NK-92 (cell line): ENCODE measurements at regions not wholly inside any gene's neighbourhood (a gene's known extent, or its start where the extent isn't known, plus 50 kb on each side); places are given as distances from the start of the nearest gene placed in this dataset.

ENCODE experiments used
- DNase-seq: peaks from one replicate; lab custom pipeline; 2025; ENCODE audit not compliant: unreplicated experiment; lab: John Stamatoyannopoulos, UW

DNA sequence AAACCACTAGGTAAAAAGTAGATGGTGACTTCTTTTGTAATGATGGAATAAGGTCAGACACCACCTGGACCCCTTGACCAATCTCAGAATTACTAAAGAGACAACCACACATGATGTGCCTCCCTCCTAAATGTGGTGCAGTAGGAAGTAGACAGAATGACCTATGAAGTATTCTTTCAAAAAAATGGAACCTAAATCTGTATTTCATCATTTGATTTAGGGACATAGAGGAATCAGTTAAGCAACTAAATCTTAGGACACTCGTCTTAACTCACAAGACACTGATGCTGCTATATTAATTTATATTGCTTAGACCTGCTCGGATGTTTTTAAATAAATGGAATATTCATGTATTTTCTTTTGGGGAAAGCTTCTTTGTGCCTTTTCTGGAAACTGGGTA lies 80.9 kb upstream of the IRF2BP2 start:
- DNase-seq: no peak

DNA sequence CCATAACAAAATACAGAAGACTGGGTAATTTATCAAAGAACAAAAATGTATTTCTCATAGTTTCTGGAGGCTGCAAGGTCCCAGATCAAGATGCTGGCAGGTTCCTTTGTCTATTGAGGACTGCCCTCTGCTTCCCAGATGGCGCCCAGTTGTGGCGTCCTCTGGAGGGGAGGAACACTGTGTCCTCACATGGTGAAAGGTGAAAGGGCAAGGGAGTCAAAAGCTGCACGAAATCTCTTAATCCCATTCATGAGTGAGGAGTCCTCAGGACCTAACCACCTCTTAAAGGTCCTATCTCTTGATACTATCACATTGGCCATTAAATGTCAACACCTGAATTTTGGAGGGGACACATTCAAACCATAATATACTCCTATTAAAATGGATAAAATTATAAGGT lies 79.3 kb upstream of the IRF2BP2 start:
- no peak for DNase-seq

DNA sequence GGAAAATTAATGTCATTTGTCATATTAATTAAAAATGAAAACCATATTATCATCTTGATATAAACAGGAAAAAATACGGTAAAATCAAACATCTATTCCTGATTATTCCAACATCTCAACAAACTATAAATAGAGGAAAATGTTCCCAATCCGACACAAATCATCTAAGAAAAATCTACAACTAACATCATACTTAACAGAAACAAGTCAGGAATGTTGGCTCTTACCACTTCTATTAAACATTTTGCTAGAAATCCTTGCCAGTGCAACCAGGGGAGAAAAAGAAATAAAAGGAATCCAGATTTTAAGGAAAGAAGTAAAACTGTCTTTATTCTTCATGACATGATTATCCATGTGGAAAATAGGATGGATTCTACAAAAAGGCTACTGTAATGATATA lies 77.0 kb upstream of the IRF2BP2 start:
- no peak for DNase-seq

DNA sequence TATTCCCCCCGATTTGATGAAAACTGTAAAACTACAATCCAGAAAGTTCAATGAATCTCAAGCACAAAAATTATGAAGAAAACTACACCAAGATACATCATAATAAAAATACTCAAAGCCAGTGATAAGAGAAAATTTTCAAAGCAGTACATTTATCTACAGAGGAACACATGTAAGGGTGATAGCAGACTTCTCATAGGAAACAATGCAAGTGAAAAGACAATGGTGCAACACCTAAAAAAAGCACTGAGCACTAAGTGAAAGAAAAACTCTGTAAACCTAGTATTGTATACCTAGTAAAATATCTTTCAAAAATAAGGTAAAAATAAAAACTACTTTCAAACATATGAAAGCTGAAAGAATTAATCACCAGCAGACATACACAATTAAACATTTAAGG lies 76.1 kb upstream of the IRF2BP2 start:
- no peak for DNase-seq

DNA sequence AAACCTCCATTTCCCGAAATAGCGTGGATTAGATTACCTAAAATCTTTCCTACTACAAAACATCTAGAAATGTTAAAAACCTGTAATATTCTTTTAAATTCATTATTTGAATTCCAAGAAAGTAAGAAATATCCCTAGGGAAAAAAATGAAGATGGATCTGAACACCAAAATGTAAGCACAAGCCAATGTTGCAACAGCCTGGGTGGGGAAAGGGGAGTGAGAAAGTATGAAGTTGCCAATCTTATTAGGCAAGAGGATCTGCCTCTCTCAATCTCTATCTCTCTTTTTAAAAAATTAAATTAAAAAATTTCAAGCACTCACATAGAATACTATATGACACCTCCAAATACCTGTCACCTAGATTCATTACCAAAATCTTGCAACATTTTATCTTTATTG lies 74.9 kb upstream of the IRF2BP2 start:
- no peak for DNase-seq

DNA sequence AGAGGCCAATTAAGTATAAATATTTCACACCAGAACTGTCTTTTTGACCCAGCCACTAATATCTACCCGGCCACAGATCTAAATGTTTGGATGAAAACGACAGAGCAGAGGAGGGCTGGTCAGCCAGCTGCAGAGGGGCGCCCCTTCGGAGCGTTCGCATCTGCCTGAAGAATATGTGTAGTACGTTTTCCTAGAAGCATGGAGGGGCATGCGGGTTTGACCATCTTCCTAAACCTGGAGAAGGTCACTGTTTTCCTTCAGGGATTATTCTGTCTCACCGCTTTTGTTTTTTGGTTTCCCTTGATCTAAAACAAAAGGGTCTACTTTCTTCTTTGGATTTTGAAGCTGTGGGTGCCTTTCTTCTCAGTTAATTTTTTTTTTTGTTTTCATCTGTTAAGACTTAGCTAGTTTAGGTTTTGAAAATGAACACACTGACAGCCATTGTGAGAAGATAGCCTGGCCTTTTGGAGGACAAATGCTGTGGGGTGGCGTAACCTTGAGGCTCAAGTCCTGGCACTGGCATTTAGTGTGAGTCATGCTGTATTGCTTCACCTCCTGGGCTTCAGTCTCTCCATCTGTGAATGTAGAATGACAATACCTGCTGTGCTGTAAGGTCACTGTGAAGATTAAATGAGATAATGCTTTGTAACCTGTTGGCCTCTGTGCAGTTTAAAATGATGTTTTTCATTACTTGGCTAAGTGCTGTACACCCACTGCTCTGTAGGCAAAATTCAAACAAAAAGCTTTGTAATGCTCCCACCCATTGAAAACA lies 74.1 kb upstream of the IRF2BP2 start:
- no peak for DNase-seq

DNA sequence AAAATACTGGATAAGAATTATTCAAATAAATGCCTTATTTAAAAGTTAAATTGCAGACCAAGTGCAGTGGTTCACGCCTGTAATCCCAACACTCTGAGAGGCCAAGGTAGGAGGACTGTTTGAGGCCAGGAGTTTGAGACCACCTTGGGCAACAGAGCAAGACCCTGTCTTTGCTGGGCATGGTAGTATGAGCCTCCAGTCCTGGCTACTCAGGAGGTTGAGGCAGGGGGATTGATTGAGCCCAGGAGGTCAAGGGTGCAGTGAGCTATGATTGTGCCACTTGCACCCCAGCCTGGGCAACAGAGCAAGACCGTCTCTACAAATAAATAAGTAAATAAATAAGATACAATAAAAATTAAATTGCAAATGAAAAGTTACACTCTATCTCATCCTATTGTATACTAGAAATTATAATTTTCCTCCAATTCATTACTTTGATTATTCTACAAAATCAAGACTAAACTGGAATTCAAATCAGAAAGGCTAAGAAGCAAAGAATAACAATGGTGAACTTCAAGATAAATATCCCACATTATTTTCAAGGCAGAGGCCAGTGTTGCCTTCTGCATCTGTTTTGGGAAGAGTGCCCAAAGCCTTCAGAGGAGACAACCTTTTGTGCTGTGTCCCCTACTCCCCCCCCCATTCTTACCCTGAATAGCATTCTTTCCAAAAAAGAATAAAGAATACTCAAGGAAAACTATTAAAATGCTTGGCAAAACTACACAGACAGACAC lies 73.3 kb upstream of the IRF2BP2 start:
- DNase-seq: no peak

DNA sequence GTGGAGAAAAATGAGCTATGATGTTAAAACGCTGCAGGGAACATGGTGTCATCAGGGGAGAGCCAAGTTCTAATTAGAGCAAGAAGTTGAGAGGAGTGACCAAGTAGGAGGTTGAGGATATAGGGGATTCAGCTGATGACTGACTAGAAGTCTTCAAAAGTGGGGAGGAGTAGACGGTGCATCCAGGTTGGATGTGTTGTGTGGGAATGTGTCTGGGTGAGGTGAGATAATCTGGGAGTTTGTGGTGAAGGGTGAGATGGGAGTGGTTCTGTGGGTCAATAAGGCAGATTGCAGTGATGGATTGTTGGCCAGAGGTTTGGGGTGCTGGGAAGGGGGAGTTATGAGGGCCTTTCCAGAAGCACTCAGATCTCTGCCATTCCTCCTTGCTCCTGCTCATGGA lies 72.0 kb upstream of the IRF2BP2 start:
- DNase-seq: no peak

DNA sequence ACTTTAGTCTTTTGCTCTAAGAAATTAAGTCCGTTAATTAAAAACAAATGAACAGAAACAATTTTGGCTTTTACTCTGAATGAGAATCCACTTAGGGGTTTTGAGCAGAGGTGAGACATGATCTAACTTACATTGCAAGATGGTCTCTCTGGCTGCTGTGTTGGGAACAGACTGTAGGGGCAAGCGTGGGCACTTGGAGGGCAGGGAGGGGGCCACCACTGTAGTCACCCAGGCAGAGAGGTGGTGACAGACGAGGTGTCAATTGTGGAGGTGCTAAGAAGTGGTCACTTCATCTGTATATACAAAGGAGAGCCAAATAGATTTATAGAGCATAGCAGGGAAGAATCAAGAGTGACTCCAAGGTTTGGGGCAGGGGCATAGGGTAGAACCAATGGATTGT lies 71.1 kb upstream of the IRF2BP2 start:
- DNase-seq: no peak

DNA sequence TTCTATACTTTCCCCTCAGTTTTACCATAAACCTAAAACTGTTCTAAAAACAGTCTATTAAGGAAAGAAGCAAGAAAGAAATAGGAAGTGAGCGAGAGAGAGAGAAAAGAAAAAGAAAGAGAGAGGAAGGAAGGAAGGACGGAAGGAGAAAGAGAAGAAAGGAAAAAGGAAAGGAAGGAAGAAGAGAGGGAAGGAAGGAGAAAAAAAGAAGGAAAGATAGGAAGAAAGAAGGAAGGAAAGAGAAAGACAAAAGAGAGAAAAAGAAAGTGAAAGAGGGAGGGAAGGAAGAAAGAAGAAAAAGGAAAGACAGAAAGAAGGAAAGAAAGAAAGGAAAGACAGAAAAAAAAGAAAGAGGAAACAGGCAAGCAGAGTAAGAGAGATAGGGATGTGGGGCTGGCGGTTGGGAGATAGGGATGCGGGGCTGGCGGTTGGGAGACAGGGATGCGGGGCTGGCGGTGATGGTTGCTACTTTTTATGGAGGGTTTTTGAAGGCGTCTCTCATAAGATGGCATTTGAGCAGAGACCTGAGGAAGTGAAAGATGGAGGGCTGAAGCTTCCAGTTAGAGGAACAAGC lies 70.4 kb upstream of the IRF2BP2 start:
- DNase-seq: no peak

DNA sequence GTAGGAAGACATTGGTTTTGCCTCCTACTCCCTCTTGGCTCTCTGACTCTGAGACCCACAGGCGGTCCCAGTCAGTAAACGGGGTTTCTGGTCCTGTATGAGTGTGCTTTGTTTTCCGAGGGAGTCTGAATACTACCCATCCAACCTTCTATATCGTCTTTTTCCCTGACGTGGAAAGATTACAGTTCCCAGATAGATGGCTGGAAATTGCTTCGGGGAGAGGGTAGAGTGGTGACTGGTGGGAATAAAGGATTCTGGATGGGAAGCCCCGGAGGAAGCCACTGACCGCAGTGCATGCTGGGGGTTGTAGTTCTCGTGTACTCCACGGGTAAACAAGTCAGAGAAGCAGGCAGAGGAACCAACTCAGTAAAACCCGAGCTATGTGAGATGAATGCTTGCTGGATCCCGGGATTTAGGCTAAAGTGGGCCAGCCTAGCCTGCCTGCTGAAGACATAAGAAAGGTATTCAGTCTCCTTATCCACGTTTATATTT lies 66.2 kb upstream of the IRF2BP2 start:
- DNase-seq: no peak

DNA sequence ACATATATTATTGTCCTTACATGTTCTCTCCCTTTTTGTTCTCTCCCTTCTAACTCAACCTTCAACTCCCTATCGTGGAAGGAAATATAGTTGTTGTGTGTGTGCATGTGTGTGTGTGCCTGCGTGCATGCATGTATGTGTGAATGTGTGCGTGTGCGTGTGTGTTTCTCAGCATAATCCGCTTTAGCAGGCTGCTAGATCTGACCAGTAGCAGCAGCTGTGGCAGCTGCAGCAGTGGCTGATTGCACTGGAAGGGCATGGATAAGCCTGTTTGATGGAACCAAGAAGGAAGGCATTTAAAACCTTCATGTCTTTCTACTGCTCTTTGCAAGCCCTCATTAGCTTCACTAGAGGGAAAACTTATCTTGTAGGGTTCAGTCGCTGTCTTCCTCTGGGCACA lies 65.6 kb upstream of the IRF2BP2 start:
- no peak for DNase-seq

DNA sequence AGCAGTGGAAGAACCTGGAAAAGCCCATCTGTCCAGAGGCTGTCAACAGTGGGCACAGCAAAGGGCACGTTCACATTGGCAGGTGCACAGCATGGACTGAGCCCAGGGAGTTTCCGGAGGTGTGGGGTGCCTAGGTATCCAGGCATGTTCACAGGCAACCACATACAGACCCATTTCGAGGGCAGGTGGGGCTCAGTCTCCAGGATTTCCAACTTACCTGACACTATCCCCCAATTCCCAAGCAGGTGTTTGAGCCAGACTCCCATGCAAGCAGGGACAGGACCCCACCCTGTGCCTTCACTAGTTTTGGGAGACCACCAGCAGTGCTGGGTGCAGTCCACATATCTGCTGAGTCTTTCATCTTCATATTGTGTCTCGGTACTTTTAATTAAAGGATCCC lies 65.0 kb upstream of the IRF2BP2 start:
- DNase-seq: no peak

DNA sequence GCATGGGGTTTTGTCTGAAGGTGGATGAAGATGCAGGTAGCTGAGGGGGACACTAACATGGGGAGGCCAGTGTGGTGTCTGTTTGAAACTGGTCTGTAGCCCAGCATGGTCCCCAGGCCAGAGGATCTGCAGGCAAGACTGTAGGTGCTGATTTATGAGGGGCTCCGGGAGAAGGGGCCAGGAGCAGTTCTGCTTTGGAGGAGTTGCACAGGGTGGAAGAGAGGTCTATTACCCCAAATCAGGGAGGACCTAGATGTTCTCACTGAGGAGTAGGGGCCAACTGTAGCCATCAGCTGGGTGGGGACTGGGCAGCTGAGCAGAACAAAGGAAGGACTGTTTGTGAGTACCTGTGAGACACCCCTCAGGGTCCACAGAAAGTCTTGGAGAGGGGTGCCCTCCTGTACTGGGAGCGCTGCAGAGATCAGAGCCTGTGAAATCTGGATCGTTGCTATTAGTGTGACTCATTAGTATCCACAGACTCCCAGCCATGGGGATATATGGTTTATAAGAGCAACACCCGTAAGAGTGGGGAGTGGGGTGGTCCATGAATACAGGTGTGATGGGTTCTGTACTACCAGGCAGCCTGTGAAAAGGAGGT lies 64.3 kb upstream of the IRF2BP2 start:
- no peak for DNase-seq

DNA sequence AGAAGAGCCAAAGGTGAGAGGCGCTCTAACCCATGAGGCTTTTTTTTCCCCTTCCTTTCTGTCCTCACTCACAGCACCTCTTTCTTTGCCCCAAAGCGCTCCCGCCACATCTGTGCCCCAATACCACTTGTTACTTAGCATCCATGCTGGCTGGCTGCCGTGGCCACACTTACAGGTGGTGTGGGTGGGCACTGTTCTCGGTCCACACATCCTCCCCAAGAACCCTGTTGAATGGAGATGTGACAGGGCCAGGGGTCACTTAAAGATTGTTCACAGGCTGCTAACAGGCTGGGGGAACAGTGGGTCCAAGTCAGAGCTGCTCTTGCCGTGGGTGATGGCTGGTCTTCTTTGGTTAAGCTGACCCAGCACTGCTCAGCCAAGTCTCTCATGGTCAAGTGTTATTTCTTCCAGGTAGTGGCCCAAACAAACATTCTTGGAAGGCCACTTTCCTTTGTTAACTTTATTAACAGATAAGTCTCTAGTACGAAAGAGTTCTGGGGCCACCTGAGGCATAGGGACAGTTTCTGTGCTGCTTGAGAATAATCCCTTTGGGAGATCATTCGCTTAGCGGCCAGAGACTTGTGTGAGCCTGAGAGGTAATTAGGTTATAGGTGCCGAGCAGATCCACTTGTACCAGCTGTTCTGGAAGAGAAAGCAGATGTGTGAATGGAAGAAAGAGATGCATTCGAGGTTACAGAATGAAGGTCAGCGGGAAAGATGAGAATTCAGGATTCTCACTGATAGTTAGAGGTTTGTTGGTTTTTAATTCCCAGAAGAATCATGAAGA lies 62.6 kb upstream of the IRF2BP2 start:
- DNase-seq: no peak

DNA sequence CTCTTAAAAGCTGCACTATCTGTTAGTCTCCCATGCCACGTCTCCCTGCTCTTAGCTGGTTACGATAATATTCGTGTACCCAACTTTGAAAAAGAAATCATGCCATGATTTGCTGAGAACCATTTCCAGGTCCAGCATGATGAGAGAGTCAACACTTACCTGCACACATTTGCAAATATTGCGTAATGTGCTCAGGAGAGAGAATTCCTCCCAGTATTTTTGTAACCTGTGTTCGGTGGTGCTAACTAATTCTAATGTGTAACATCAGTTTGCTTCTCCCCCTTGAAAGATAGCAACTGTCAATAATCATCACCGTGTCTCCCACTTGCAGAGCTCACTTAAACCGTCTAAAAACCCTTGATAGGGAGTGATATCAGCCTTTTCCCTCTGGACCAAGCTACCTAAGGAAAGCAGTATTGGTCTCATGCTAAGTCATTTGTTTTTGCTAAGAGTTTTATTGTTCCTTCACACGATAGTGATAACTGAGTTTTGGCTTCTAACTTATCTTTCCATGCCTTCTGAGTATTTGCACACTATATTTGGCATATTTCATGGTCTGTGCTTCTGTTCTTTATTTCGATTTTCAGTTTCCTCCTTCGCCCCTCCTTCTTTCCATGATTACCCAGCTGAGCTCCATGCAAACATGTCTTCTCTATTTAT lies 61.1 kb upstream of the IRF2BP2 start:
- DNase-seq: no peak

DNA sequence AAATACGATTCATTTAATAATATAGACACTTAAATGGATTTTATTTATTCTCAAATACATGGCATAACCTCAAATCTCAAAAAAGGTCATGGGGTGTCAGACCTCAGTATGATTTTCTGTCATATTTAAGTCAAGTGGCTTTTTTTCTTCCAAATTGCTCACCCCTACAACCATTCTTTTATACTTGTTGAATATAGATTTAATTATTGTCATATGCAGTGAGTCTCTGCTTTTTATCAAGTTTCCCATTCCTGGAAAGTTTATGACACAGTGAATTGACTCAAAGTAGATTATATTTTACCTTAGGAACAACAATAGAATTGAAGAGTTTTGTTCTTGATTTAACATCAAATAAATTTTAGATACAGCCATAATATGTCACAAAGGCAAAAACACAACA lies 59.5 kb upstream of the IRF2BP2 start:
- DNase-seq: no peak

DNA sequence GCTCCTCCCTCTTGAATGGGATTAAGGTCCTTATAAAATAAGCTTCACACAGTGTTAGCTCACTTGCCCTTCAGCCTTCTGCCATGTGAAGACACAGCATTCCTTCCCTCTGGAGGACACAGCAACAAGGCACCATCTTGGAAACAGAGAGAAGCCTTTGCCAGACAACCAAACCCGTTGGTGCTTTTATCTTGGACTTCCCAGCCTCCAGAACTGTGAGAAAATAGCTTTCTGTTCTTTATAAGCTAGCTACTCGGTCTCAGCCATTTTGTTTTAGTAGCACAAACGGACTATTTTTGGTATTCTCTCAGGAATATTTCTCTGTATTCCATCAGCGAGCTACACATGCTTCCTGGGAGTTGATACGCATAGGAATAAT lies 58.6 kb upstream of the IRF2BP2 start:
- no peak for DNase-seq

DNA sequence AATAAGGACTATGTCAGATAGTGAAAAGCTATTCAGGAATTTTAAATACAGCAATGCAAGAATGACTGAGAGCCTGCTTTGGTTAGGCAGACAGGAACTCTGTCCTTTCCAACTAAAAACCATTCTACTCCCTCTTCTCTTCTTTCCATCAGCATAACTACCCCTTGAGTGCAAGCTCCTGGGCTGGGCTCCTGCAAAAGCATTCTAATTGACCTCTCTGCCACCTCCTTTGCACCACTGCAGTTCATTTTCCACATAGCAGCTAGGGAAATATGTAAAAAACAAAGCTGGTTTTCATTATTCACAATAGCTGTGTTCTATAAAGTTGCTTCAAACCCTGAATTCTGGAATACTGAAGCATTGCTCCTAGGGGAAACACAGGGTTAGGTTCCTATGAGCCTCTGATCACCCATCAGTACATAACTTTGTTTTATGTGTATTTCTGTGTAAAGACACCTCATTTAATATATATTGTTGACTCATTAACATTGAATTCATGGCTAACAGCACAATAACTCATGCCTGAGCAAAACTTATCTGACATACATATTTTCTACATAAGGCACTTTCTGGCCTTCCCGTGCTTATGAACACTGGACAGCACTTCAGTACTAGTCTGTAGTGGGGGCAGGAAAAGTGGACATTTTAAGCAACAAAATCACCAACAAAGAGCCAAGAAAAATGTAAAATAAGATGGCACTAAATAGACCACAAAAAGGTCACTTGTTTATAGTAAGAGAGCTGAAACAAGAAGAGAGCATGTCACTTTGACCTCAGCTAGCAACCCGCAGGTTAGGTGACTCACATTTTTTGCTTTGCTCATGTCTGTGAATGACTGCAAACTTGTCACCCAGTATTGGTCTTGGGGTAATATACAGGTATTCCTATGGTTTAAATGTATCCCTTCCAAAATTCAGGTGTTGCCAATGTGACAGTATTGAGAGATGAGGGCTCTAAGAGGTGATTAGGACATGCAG lies 57.9 kb upstream of the IRF2BP2 start:
- no peak for DNase-seq
